Prostate gland (tissue), 2 donors: ENCODE measurements at regions not wholly inside any gene's neighbourhood (a gene's known extent, or its start where the extent isn't known, plus 50 kb on each side); places are given as distances from the start of the nearest gene placed in this dataset.

Source experiments
- DNase-seq: peaks from one replicate; pipeline ENCODE4 v3.0.0-alpha.2; 2019; ENCODE audit warnings: low spot score
- H3K27ac ChIP-seq, 2 donors: fragments of 200-600 bp; sonication (generic); 2 replicates each; pipeline ENCODE4 v1.5.1; 2017 to 2019
- H3K27me3 ChIP-seq: fragments of 200-600 bp; sonication (generic); replicated peaks from 2 replicates; pipeline ENCODE4 v1.5.1; 2019; ENCODE audit not compliant: insufficient read depth
- H3K36me3 ChIP-seq, 2 donors: fragments of 200-600 bp; sonication (generic); 1 replicate in 1 of 2; 2 replicates in 1 of 2; pipeline versions ENCODE4 v1.5.1 to v1.8.1; 2017 to 2019
- H3K4me1 ChIP-seq: fragments of 200-600 bp; sonication (generic); replicated peaks from 2 replicates; pipeline ENCODE4 v1.5.1; 2019
- H3K4me3 ChIP-seq, 2 donors: fragments of 200-600 bp; sonication (generic); 2 replicates each; pipeline ENCODE4 v1.5.1; 2017 to 2019
- H3K9me3 ChIP-seq: fragments of 200-600 bp; sonication (generic); 2 replicates; pipeline ENCODE4 v1.5.1; 2017
- CTCF ChIP-seq, 4 experiments: fragments of 200-600 bp in 2 of 4; fragments of 450-650 bp in 2 of 4; sonication (generic) in 2 of 4; IDR thresholded peaks; 1 replicate in 3 of 4; 2 replicates in 1 of 4; pipeline ENCODE4 v1.5.1; 2016 to 2019; ENCODE audit warnings: antibody characterized with exemption in 4 of 4, mild to moderate bottlenecking in 2 of 4, moderate library complexity in 2 of 4
- POLR2A ChIP-seq: fragments of 450-650 bp; IDR thresholded peaks from one replicate; pipeline ENCODE4 v1.6.1; 2016; ENCODE audit warnings: antibody characterized with exemption, mild to moderate bottlenecking
- POLR2AphosphoS5 ChIP-seq: sonication (generic); formaldehyde crosslinking; IDR thresholded peaks from one replicate; pipeline ENCODE4 v1.6.1; 2017; ENCODE audit warnings: antibody characterized with exemption
- WGBS: methylation state at CpG from one replicate; pipeline ENCODE4 v1.1.5; 2018; 5-methylcytosine and 5-hydroxymethylcytosine counted together
- intact Hi-C: fragments of 100-400 bp; cut with DNase I; formaldehyde crosslinking; loops from one replicate; pipeline ENCODE4 v1.14.2; 2022

GRCh38 chr6:9539231-9539755 is 875.6 kb downstream of the TFAP2A start:
- H3K9me3 ChIP-seq, result no peaks in the 10 kb centered on the region
- WGBS, result 37% methylated on average over 4 of the region's 4 CpGs
- no peak for TF ChIP-seq CTCF (IDR thresholded peaks at IDR 0.05)
- TF ChIP-seq POLR2A, result no peak
- TF ChIP-seq POLR2AphosphoS5, result no peak
- no peak for DNase-seq
- no peaks in the 10 kb centered on the region for H3K4me1 ChIP-seq
- no peak overlapping the region for H3K4me3 ChIP-seq
- no peaks in the 10 kb centered on the region for H3K27me3 ChIP-seq
- intact Hi-C loops, result no loop called here
- H3K27ac ChIP-seq, result no peak overlapping the region
- no peaks in the 10 kb centered on the region for H3K36me3 ChIP-seq

- intact Hi-C loops, result no loop called here
- DNase-seq, result no peak
- Histone ChIP-seq H3K4me1 (no peaks in the 10 kb centered on the region), H3K36me3 (no peaks in the 10 kb centered on the region), H3K27ac (no peak overlapping the region), H3K4me3 (no peak overlapping the region), H3K27me3 (no peaks in the 10 kb centered on the region), H3K9me3 (no peaks in the 10 kb centered on the region)
- 89% methylated on average over 2 of the region's 2 CpGs for WGBS
- TF ChIP-seq POLR2A (no peak), CTCF (IDR thresholded peaks at IDR 0.05) (no peak), POLR2AphosphoS5 (no peak)
Observed at GRCh38 chr6:9537381-9537780, 877.5 kb downstream of the TFAP2A start.

- TF ChIP-seq POLR2AphosphoS5 (no peak), POLR2A (no peak), CTCF (IDR thresholded peaks at IDR 0.05) (no peak)
- DNase-seq, result no peak
- 76% methylated on average over 2 of the region's 2 CpGs for WGBS
- Histone ChIP-seq H3K4me3 (no peak overlapping the region), H3K36me3 (no peaks in the 10 kb centered on the region), H3K4me1 (no peaks in the 10 kb centered on the region), H3K27me3 (no peaks in the 10 kb centered on the region), H3K27ac (no peak overlapping the region), H3K9me3 (no peaks in the 10 kb centered on the region)
- intact Hi-C loops, result no loop called here
Observed at GRCh38 chr6:9535106-9535505, 879.8 kb downstream of the TFAP2A start.

GRCh38 chr6:9532621-9533557 is 882.0 kb downstream of the TFAP2A start:
- Histone ChIP-seq H3K27ac (no peak overlapping the region), H3K27me3 (no peaks in the 10 kb centered on the region), H3K9me3 (no peaks in the 10 kb centered on the region), H3K4me1 (no peaks in the 10 kb centered on the region), H3K4me3 (no peak overlapping the region), H3K36me3 (no peaks in the 10 kb centered on the region)
- 66% methylated on average over 3 of the region's 3 CpGs for WGBS
- TF ChIP-seq CTCF (IDR thresholded peaks at IDR 0.05) (no peak), POLR2AphosphoS5 (no peak), POLR2A (no peak)
- no peak for DNase-seq
- intact Hi-C loops, result no loop called here
